GM18517 (cell line): ENCODE measurements at regions not wholly inside any gene's neighbourhood (a gene's known extent, or its start where the extent isn't known, plus 50 kb on each side); places are given as distances from the start of the nearest gene placed in this dataset.
"Not testable (repeated sequence)": the region's sequence is repeated elsewhere in the genome, so short reads cannot be mapped to it uniquely, and the experiment has no call there.

Experiments
- ATAC-seq: cut with Tn5 transposase; IDR thresholded peaks from one replicate; pipeline ENCODE4 v1.9.1; 2021; ENCODE audit warnings: mild to moderate bottlenecking, moderate library complexity; ENCODE audit not compliant: unreplicated experiment

- no peak for ATAC-seq
Observed at GRCh38 chr9:87781331-87781730, 55.4 kb downstream of the CTSL start.

- ATAC-seq, result no peak
Observed at GRCh38 chr9:87783180-87783579, 57.3 kb downstream of the CTSL start.

- not testable (repeated sequence) for ATAC-seq
Observed at GRCh38 chr9:87785315-87785970, 59.5 kb downstream of the CTSL start.

GRCh38 chr9:87786423-87786822 is 60.5 kb downstream of the CTSL start:
- ATAC-seq, result no peak

GRCh38 chr9:87786876-87787275 is 61.0 kb downstream of the CTSL start:
- no peak for ATAC-seq

GRCh38 chr9:87787735-87788134 is 61.8 kb downstream of the CTSL start:
- no peak for ATAC-seq

- peak; percentile 97 for ATAC-seq
Observed at GRCh38 chr9:87792831-87793288, 66.9 kb downstream of the CTSL start.

GRCh38 chr9:87793292-87793691 is 67.4 kb downstream of the CTSL start:
- ATAC-seq, result no peak

- no peak for ATAC-seq
Observed at GRCh38 chr9:87795178-87795577, 69.3 kb downstream of the CTSL start.

GRCh38 chr9:87796196-87796595 is 70.3 kb downstream of the CTSL start:
- ATAC-seq, result no peak

- no peak for ATAC-seq
Observed at GRCh38 chr9:87798261-87798833, 72.4 kb downstream of the CTSL start.

GRCh38 chr9:87799503-87799902 is 73.6 kb downstream of the CTSL start:
- no peak for ATAC-seq

- ATAC-seq, result no peak
Observed at GRCh38 chr9:87800456-87800855, 74.5 kb downstream of the CTSL start.

- no peak for ATAC-seq
Observed at GRCh38 chr9:87801013-87801412, 75.1 kb downstream of the CTSL start.

GRCh38 chr9:87803166-87803565 is 77.2 kb downstream of the CTSL start:
- ATAC-seq, result no peak

- no peak for ATAC-seq
Observed at GRCh38 chr9:87803623-87804345, 77.9 kb downstream of the CTSL start.

GRCh38 chr9:87805259-87805658 is 77.4 kb upstream of the SPATA31E1 start:
- ATAC-seq, result no peak

GRCh38 chr9:87810008-87810407 is 72.7 kb upstream of the SPATA31E1 start:
- no peak for ATAC-seq

- ATAC-seq, result no peak
Observed at GRCh38 chr9:87810679-87811178, 71.9 kb upstream of the SPATA31E1 start.

GRCh38 chr9:87812375-87813118 is 70.1 kb upstream of the SPATA31E1 start:
- no peak for ATAC-seq

GRCh38 chr9:87813119-87813463 is 69.6 kb upstream of the SPATA31E1 start:
- no peak for ATAC-seq
